ENCODE measurements at regions not wholly inside any gene's neighbourhood (a gene's known extent, or its start where the extent isn't known, plus 50 kb on each side); places are given as distances from the start of the nearest gene placed in this dataset.

- H3K4me1 Mint-ChIP-seq: no peaks in the 10 kb centered on the region
- peaks cover 0 to 7% (median 3%) of the 10 kb centered on the region in 7 donors for H3K9me3 Mint-ChIP-seq
- DNase-seq (no peak), ATAC-seq (ENCODE audit: low read depth in 2 of 2) (no peak)
- no peak overlapping the region for H3K4me3 Mint-ChIP-seq
- H3K27me3 Mint-ChIP-seq: no peaks in the 10 kb centered on the region
- no peak overlapping the region for H3K27ac Mint-ChIP-seq
- H3K36me3 Mint-ChIP-seq: no peaks in the 10 kb centered on the region
Measured at GRCh38 chr2:199118673-199119112, 339.0 kb downstream of the SATB2 start.

GRCh38 chr2:199115169-199115568 lies 342.6 kb downstream of the SATB2 start:
- Mint-ChIP-seq H3K9me3 (peaks cover 0 to 4% (median 2%) of the 10 kb centered on the region in 7 donors), H3K4me3 (no peak overlapping the region), H3K27ac (no peak overlapping the region), H3K36me3 (no peaks in the 10 kb centered on the region), H3K27me3 (no peaks in the 10 kb centered on the region), H3K4me1 (no peaks in the 10 kb centered on the region)
- DNase-seq (no peak), ATAC-seq (ENCODE audit: low read depth in 2 of 2) (no peak)

GRCh38 chr2:199113111-199113510 lies 344.6 kb downstream of the SATB2 start:
- Mint-ChIP-seq H3K27ac (no peak overlapping the region), H3K27me3 (no peaks in the 10 kb centered on the region), H3K9me3 (peaks cover 0 to 4% (median 2%) of the 10 kb centered on the region in 7 donors), H3K4me3 (no peak overlapping the region), H3K36me3 (no peaks in the 10 kb centered on the region), H3K4me1 (no peaks in the 10 kb centered on the region)
- ATAC-seq (ENCODE audit: low read depth in 2 of 2): no peak
- no peak for DNase-seq

- H3K4me3 Mint-ChIP-seq: no peak overlapping the region
- H3K36me3 Mint-ChIP-seq: no peaks in the 10 kb centered on the region
- no peaks in the 10 kb centered on the region for H3K27me3 Mint-ChIP-seq
- ATAC-seq (ENCODE audit: low read depth in 2 of 2): no peak
- no peak for DNase-seq
- H3K27ac Mint-ChIP-seq: no peak overlapping the region
- peaks cover 0 to 8% (median 2%) of the 10 kb centered on the region in 7 donors for H3K9me3 Mint-ChIP-seq
- no peaks in the 10 kb centered on the region for H3K4me1 Mint-ChIP-seq
Measured at GRCh38 chr2:199111458-199111857, 346.3 kb downstream of the SATB2 start.

GRCh38 chr2:199108056-199108455 lies 349.7 kb downstream of the SATB2 start:
- no peak for ATAC-seq (ENCODE audit: low read depth in 2 of 2)
- H3K27ac Mint-ChIP-seq: no peak overlapping the region
- peaks cover 0 to 8% (median 0%) of the 10 kb centered on the region in 7 donors for H3K9me3 Mint-ChIP-seq
- no peaks in the 10 kb centered on the region for H3K4me1 Mint-ChIP-seq
- H3K36me3 Mint-ChIP-seq: no peaks in the 10 kb centered on the region
- H3K4me3 Mint-ChIP-seq: no peak overlapping the region
- no peaks in the 10 kb centered on the region for H3K27me3 Mint-ChIP-seq
- DNase-seq: no peak

- Mint-ChIP-seq H3K4me1 (no peaks in the 10 kb centered on the region), H3K9me3 (peaks cover 0 to 5% (median 0%) of the 10 kb centered on the region in 7 donors), H3K4me3 (no peak overlapping the region), H3K27ac (no peak overlapping the region), H3K27me3 (no peaks in the 10 kb centered on the region), H3K36me3 (no peaks in the 10 kb centered on the region)
- no peak for DNase-seq
- ATAC-seq (ENCODE audit: low read depth in 2 of 2): no peak
Measured at GRCh38 chr2:199105826-199106225, 351.9 kb downstream of the SATB2 start.

- Mint-ChIP-seq H3K9me3 (no peaks in the 10 kb centered on the region), H3K27ac (peak overlapping the region in 1 of 6 donors; percentile 21), H3K4me1 (no peaks in the 10 kb centered on the region), H3K27me3 (no peaks in the 10 kb centered on the region), H3K36me3 (no peaks in the 10 kb centered on the region), H3K4me3 (no peak overlapping the region)
- DNase-seq: no peak
- ATAC-seq (ENCODE audit: low read depth in 2 of 2): no peak
Measured at GRCh38 chr2:199101487-199101886, 356.3 kb downstream of the SATB2 start.

GRCh38 chr2:199100326-199101110 lies 357.2 kb downstream of the SATB2 start:
- no peak for DNase-seq
- Mint-ChIP-seq H3K9me3 (no peaks in the 10 kb centered on the region), H3K4me1 (no peaks in the 10 kb centered on the region), H3K27ac (no peak overlapping the region), H3K4me3 (no peak overlapping the region), H3K36me3 (no peaks in the 10 kb centered on the region), H3K27me3 (no peaks in the 10 kb centered on the region)
- ATAC-seq (ENCODE audit: low read depth in 2 of 2): no peak

- Mint-ChIP-seq H3K27me3 (no peaks in the 10 kb centered on the region), H3K4me1 (no peaks in the 10 kb centered on the region), H3K36me3 (no peaks in the 10 kb centered on the region), H3K4me3 (no peak overlapping the region), H3K9me3 (peaks cover 0 to 4% (median 0%) of the 10 kb centered on the region in 7 donors), H3K27ac (no peak overlapping the region)
- no peak for DNase-seq
- ATAC-seq (ENCODE audit: low read depth in 2 of 2): no peak
Measured at GRCh38 chr2:199092419-199092818, 365.3 kb downstream of the SATB2 start.

GRCh38 chr2:199085261-199085660 lies 372.5 kb downstream of the SATB2 start:
- Mint-ChIP-seq H3K27me3 (no peaks in the 10 kb centered on the region), H3K9me3 (no peaks in the 10 kb centered on the region), H3K27ac (no peak overlapping the region), H3K4me3 (no peak overlapping the region), H3K4me1 (no peaks in the 10 kb centered on the region), H3K36me3 (no peaks in the 10 kb centered on the region)
- ATAC-seq (ENCODE audit: low read depth in 2 of 2) (no peak), DNase-seq (no peak)

GRCh38 chr2:199070322-199070949 lies 387.3 kb downstream of the SATB2 start:
- DNase-seq: no peak
- H3K36me3 Mint-ChIP-seq: no peaks in the 10 kb centered on the region

GRCh38 chr2:199064201-199064600 lies 393.5 kb downstream of the SATB2 start:
- no peaks in the 10 kb centered on the region for H3K4me1 Mint-ChIP-seq
- no peak overlapping the region for H3K4me3 Mint-ChIP-seq
- ATAC-seq (ENCODE audit: low read depth in 2 of 2): no peak
- H3K27ac Mint-ChIP-seq: no peak overlapping the region
- H3K27me3 Mint-ChIP-seq: no peaks in the 10 kb centered on the region
- peaks cover 0 to 14% of the 10 kb centered on the region in 2 donors for H3K36me3 Mint-ChIP-seq
- peaks cover 0 to 21% (median 13%) of the 10 kb centered on the region in 7 donors for H3K9me3 Mint-ChIP-seq
- DNase-seq: no peak

More at GRCh38 chr2:199070322-199070949, 387.3 kb downstream of the SATB2 start:
- Mint-ChIP-seq H3K4me3 (no peak overlapping the region), H3K4me1 (no peaks in the 10 kb centered on the region), H3K27ac (no peak overlapping the region), H3K27me3 (no peaks in the 10 kb centered on the region), H3K9me3 (peaks cover 0 to 11% (median 9%) of the 10 kb centered on the region in 7 donors)
- ATAC-seq (ENCODE audit: low read depth in 2 of 2): no peak

GRCh38 chr2:199057936-199058335 lies 399.8 kb downstream of the SATB2 start:
- peaks cover 0 to 8% of the 10 kb centered on the region in 2 donors for H3K36me3 Mint-ChIP-seq
- H3K4me1 Mint-ChIP-seq: no peaks in the 10 kb centered on the region
- DNase-seq (no peak), ATAC-seq (ENCODE audit: low read depth in 2 of 2) (no peak)
- H3K9me3 Mint-ChIP-seq: peaks cover 0 to 13% (median 9%) of the 10 kb centered on the region in 7 donors
- no peak overlapping the region for H3K4me3 Mint-ChIP-seq
- no peak overlapping the region for H3K27ac Mint-ChIP-seq
- H3K27me3 Mint-ChIP-seq: no peaks in the 10 kb centered on the region

- Mint-ChIP-seq H3K27me3 (no peaks in the 10 kb centered on the region), H3K9me3 (peaks cover 0 to 7% (median 3%) of the 10 kb centered on the region in 7 donors), H3K36me3 (no peaks in the 10 kb centered on the region), H3K4me3 (no peak overlapping the region), H3K27ac (no peak overlapping the region), H3K4me1 (no peaks in the 10 kb centered on the region)
- ATAC-seq (ENCODE audit: low read depth in 2 of 2): no peak
- no peak for DNase-seq
Measured at GRCh38 chr2:199055336-199055735, 402.4 kb downstream of the SATB2 start.
